OCI-LY7 (cell line): ENCODE measurements at regions not wholly inside any gene's neighbourhood (a gene's known extent, or its start where the extent isn't known, plus 50 kb on each side); places are given as distances from the start of the nearest gene placed in this dataset.

Experiments
- CTCF ChIP-seq: fragments of 200-600 bp; sonication (generic); conservative IDR thresholded peaks from 2 replicates; pipeline ENCODE4 v1.5.1; 2014; ENCODE audit warnings: mild to moderate bottlenecking, antibody characterized with exemption, low read length, moderate library complexity, mixed read lengths
- EZH2phosphoT487 ChIP-seq: fragments of 200-600 bp; sonication (generic); IDR thresholded peaks from 2 replicates; pipeline ENCODE4 v1.6.1; 2018; ENCODE audit warnings: low read depth, borderline replicate concordance, mild to moderate bottlenecking, mixed run types, antibody characterized with exemption, low read length, moderate library complexity, mixed read lengths

- no peak for TF ChIP-seq CTCF
- no peak for TF ChIP-seq EZH2phosphoT487
Observed at GRCh38 chr7:138267934-138268333, 191.7 kb downstream of the AKR1D1 start.
